ENCODE measurements at regions not wholly inside any gene's neighbourhood (a gene's known extent, or its start where the extent isn't known, plus 50 kb on each side); places are given as distances from the start of the nearest gene placed in this dataset.

DNA sequence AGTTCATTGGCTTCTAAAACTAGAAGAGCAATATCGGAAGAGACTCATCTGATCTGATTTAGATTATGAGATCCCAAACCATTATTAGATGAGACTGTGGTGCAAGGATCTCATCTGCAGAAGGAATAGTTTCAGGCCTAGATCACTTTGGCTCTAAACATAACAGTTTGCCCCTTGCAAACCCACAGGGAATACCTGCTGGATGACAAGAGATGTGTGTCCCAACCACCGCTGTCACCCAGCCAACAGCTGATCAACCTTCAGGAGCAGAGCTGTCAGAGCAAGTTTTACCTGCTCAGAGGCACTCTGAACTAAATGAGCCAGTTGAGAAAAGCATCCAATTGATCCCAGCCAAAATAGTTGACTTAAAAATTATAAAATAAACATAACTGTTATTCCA lies 64.0 kb upstream of the ST3GAL6 start:
- TF ChIP-seq EZH2 (IDR thresholded peaks at IDR 0.05; ENCODE audit: borderline replicate concordance, low read length), result no peak
- TF ChIP-seq, protein P1, sequence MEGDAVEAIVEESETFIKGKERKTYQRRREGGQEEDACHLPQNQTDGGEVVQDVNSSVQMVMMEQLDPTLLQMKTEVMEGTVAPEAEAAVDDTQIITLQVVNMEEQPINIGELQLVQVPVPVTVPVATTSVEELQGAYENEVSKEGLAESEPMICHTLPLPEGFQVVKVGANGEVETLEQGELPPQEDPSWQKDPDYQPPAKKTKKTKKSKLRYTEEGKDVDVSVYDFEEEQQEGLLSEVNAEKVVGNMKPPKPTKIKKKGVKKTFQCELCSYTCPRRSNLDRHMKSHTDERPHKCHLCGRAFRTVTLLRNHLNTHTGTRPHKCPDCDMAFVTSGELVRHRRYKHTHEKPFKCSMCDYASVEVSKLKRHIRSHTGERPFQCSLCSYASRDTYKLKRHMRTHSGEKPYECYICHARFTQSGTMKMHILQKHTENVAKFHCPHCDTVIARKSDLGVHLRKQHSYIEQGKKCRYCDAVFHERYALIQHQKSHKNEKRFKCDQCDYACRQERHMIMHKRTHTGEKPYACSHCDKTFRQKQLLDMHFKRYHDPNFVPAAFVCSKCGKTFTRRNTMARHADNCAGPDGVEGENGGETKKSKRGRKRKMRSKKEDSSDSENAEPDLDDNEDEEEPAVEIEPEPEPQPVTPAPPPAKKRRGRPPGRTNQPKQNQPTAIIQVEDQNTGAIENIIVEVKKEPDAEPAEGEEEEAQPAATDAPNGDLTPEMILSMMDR (IDR thresholded peaks at IDR 0.05; ENCODE audit: low read length), result no peak
